ENCODE measurements at regions not wholly inside any gene's neighbourhood (a gene's known extent, or its start where the extent isn't known, plus 50 kb on each side); places are given as distances from the start of the nearest gene placed in this dataset.

DNA sequence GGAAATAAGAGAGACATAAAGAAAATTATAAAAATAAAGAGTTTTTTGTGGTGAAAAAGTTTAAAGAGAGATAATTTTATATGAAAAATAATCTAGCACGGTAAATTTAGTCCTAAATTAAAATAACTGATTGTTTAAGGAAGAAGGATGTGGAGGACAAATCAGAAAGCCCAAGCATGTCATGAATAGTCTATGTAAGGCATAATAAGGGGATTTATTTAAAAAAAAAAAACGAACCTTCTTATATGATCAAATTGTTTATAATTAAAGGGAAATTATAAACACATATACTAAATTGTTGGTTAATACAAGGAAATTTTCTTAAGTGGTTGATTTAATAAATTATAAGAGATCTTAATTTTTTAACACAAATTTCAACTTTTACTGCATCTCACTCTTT is 551.8 kb upstream of the TYRP1 start:
- TF ChIP-seq CTCF (IDR thresholded peaks at IDR 0.05; ENCODE audit: insufficient read depth, low read depth, low read length), result no peak
- H3K4me3 ChIP-seq (ENCODE audit: low read depth, low read length), result no peak overlapping the region
- DNase-seq (ENCODE audit: low read depth), result no peak

GRCh38 chr9:12155401-12156134 is 537.6 kb upstream of the TYRP1 start:
- no peak for DNase-seq (ENCODE audit: low read depth)
- TF ChIP-seq CTCF (IDR thresholded peaks at IDR 0.05; ENCODE audit: insufficient read depth, low read depth, low read length), result no peak
- no peak overlapping the region for H3K4me3 ChIP-seq (ENCODE audit: low read depth, low read length)

DNA sequence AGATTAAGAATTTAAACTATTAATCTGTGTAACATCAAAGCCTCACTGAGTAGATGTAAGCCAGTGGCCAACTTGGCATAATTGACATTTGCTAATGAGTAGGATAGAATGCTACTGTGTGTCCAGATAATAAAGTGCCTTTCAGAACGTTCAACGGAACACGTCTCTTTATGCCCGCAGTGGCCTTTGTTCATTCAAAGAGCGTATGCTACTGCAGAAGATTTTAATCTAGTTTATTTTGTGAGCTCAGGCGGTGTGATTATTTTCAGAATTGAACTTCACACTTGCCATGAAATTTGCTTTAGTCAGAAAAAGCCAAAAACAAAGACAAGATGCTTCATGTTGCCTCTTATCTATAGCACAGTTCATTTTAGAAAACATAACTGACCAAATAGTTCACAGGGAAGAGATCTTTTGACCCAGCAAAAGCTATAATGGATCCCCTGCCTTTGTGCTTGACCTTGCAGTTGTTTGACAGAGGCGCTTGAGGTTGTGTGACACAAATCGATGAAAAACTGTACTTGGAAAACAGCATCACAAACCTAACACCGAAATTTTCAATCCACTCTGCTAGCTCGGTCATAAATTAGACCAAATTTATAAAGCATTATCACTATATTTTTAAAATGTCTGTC is 530.9 kb upstream of the TYRP1 start:
- H3K4me3 ChIP-seq (ENCODE audit: low read depth, low read length), result no peak overlapping the region
- no peak for DNase-seq (ENCODE audit: low read depth)
- TF ChIP-seq CTCF (IDR thresholded peaks at IDR 0.05; ENCODE audit: insufficient read depth, low read depth, low read length), result no peak

DNA sequence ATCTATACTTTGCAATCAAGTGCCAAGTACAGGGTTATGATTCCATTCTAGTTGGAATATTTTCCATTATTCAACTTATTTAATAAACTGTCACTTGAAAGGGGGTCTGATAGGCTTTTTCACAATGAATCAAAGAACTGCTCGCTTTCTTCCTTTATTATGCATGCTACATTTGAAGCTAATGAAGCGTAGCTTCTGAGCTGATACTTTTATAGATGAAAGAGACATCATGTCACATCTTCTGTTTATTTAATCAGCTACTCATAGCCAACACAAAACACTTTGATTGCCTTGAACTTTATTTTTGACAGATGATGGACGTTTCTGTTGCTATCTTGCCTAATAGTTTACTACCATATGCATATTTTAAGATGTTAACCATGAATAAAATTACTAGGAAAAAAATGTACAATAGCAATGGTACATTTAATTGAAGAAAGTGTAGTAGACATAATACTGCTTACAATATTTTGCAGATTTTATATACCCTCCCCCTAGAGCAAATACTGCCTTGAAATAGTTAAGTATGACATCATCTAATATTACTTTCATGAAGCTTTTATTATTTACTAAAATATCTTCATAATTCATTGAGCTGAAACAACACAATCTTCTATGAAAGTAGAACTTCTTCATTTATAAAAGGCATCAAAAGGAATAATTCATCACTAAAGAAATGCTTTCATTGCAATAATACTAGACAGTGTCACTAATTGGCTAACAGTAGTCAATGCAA is 529.3 kb upstream of the TYRP1 start:
- TF ChIP-seq CTCF (IDR thresholded peaks at IDR 0.05; ENCODE audit: insufficient read depth, low read depth, low read length), result no peak
- no peak overlapping the region for H3K4me3 ChIP-seq (ENCODE audit: low read depth, low read length)
- no peak for DNase-seq (ENCODE audit: low read depth)

DNA sequence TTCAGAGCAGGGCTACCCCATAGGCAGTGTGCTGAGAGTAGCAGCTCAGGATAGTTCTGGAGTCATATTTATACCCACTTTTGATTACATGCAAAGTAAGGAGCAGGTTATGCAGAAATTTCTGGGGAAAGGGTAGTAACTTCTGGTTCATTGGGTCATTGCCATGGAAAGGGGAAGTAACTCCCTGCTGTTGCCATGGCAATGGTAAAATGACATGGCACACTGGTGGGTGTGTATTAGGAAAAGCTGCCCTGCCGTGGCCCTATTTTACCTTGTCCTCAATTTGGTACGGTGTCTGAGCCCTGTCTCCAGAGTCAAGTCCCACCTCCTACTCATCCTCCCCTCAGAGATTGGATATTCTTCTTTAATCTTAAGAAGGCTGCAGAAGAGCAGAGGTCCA is 526.7 kb upstream of the TYRP1 start:
- DNase-seq (ENCODE audit: low read depth), result no peak
- no peak overlapping the region for H3K4me3 ChIP-seq (ENCODE audit: low read depth, low read length)
- no peak for TF ChIP-seq CTCF (IDR thresholded peaks at IDR 0.05; ENCODE audit: insufficient read depth, low read depth, low read length)

DNA sequence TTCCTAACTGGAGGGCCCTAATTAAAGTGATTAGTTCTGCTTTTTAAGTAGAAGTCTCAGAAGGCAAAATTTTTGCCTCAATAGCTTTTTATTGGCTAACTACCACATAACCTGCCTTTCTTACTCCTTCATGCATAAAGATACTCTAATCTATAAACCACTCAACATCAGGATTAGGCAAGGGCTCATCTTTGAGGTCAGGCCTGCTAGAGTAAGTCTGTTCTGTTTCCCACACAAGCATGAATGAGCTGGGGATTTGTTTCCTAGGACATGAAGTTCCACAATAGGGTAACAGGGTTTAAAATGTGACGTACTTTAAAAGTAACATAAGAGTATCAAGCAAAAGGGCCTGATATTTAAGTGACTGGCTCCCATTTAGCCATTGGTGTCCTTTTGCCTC is 522.7 kb upstream of the TYRP1 start:
- no peak for TF ChIP-seq CTCF (IDR thresholded peaks at IDR 0.05; ENCODE audit: insufficient read depth, low read depth, low read length)
- no peak overlapping the region for H3K4me3 ChIP-seq (ENCODE audit: low read depth, low read length)
- no peak for DNase-seq (ENCODE audit: low read depth)
